Epithelial cell of proximal tubule (primary cell): ENCODE measurements at regions not wholly inside any gene's neighbourhood (a gene's known extent, or its start where the extent isn't known, plus 50 kb on each side); places are given as distances from the start of the nearest gene placed in this dataset.

Experiments
- DNase-seq: peaks from one replicate; pipeline ENCODE4 v3.0.0-alpha.2; 2011; ENCODE audit warnings: low read depth
- H3K4me3 ChIP-seq: 2 replicates; pipeline ENCODE4 v1.5.1; 2011; ENCODE audit warnings: low read depth, mild to moderate bottlenecking, low read length
- TF ChIP-seq, protein P1 (sequence below): conservative IDR thresholded peaks from 2 replicates; pipeline ENCODE4 v1.5.1; 2012; ENCODE audit warnings: low read depth, mild to moderate bottlenecking, low read length

DNA sequence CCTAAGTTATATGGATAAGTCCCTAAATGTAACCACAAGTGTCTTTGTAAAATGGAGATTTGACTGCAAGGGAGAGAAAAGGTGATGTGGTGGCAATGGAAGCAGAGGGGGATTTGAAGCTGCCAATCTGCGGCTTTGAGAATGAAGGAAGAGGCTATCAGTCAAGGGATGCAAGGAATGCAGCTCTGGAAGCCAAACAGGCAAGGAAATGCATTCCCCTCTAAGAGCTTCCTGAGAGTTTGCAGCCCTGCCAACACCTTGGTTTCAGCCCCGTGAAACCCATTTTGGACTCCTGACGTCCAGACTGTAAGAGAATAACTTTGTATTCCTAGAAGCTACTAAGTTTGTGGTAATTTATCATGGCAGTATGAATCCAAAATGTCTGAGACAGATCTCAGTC is 167.3 kb upstream of the MPHOSPH6 start:
- TF ChIP-seq, protein P1, sequence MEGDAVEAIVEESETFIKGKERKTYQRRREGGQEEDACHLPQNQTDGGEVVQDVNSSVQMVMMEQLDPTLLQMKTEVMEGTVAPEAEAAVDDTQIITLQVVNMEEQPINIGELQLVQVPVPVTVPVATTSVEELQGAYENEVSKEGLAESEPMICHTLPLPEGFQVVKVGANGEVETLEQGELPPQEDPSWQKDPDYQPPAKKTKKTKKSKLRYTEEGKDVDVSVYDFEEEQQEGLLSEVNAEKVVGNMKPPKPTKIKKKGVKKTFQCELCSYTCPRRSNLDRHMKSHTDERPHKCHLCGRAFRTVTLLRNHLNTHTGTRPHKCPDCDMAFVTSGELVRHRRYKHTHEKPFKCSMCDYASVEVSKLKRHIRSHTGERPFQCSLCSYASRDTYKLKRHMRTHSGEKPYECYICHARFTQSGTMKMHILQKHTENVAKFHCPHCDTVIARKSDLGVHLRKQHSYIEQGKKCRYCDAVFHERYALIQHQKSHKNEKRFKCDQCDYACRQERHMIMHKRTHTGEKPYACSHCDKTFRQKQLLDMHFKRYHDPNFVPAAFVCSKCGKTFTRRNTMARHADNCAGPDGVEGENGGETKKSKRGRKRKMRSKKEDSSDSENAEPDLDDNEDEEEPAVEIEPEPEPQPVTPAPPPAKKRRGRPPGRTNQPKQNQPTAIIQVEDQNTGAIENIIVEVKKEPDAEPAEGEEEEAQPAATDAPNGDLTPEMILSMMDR, result no peak
- H3K4me3 ChIP-seq, result no peak overlapping the region
- DNase-seq, result no peak

DNA sequence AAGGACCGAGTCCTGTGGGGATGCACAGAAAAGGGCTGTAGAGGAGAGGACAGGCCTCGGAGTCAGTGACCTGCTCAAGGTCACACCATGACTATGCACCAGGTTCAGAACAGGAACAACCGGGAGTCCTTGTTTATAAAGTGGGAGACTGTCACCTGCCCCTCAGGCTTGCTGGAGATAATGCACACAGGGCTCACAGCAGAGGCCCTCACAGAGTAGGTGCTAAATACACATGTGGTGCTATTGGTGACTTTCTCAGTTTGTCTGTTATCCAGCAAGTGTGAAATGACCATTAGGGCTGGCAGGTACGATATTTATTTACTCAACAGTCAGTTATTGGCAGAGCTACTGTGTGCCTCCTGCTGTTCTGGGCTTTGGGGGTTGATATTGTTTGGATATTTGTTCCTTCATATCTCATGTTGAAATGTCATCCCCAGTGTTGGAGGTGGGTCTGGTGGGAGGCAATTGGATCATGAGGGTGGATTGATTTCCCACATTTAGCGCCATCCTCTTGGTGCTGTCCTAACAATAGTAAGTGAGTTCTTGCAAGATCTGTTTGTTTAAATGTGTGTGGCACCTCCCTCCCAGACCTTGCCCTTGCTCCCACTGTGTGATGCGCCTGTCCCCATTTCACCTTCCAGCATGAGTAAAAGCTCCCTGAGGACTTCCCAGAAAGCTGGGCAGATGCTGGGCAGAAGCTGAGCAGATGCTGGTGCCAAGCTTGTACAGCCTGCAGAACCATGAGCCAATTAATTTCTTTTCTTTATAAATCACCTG is 162.1 kb upstream of the MPHOSPH6 start:
- TF ChIP-seq, protein P1, result no peak
- no peak for DNase-seq
- no peak overlapping the region for H3K4me3 ChIP-seq

DNA sequence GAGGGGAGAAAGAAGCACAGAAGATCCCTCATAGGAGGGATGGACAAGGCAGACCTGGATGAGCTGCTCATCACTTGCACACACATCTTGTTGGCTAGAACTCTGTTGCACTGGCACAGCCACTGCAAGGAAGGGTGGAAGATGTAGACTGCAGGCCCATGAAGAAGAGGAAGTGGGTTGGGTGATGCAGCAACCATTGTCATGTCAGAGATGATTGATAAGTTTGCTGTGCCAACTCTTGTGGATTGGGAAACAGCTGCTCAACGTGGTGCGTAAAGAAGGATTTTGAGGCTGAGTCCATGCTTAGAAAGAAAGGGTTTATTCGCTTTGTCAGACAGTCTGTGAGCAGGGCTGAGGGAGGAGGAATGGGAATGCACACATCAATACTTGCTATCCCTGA is 161.4 kb upstream of the MPHOSPH6 start:
- TF ChIP-seq, protein P1, result no peak
- no peak for DNase-seq

DNA sequence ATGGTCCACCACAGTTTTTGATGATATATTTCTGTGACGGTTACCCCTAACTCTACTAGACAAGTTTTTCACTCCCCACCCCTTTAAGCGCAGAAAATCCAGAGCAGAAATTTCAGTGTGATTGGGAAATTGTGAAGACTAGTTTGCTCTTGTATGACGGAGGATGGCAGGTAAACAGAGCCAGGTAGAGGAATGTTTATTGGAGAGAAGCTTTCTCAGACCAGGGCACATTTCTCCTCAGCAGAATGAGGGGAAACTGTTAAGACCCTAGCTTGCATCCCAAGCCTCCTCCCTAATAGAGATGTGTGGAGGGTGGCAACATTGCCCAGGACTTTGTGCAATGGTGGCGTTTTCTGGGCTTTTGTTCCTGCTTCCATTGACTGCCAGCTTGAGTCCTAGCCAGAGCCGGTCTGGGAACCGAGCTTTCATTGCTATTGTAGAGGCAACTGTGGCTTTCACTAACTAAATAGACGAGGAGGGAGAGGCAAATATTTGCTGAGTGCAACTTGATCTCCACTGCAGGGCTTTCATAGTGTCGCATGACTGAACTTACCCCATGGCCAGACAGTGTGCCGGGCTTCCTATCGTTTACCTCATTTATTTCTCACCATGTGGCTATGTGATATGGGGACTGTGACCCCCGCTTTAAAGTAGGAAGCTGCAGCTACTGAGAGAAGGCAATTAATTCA is 159.6 kb upstream of the MPHOSPH6 start:
- no peak for DNase-seq
- TF ChIP-seq, protein P1, result no peak

More for the DNA sequence above, 161.4 kb upstream of the MPHOSPH6 start:
- no peak overlapping the region for H3K4me3 ChIP-seq

DNA sequence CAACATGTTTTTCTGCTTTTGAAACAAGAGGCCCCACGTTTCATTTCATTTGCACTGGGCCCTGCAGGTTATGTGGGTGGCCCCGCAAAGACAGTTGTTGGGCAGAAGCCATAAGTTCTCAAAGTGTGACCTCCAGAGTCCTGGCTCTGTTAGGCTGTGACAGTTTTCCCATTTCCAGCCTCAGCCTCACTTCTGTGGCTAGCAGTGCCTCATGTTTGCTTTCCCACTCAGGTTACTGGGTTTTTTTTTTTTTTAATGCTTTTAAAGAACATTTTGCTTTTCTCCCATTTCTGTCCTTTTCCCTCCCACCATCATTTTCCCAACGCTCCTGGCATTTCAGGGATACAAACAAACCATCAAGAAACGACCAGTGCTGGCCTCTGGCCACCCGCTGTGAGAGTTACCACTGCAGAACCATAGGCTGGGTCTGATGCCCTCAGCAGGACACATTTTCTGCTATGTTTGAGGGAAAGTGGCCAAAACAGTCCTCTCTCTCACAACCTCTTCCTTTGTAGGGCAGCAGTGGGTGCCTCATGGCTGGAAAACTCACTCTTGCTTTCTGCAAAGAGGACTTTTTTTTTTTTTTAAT is 159.0 kb upstream of the MPHOSPH6 start:
- DNase-seq, result no peak
- H3K4me3 ChIP-seq, result no peak overlapping the region
- TF ChIP-seq, protein P1, result no peak

More for the DNA sequence above, 159.6 kb upstream of the MPHOSPH6 start:
- H3K4me3 ChIP-seq, result no peak overlapping the region

DNA sequence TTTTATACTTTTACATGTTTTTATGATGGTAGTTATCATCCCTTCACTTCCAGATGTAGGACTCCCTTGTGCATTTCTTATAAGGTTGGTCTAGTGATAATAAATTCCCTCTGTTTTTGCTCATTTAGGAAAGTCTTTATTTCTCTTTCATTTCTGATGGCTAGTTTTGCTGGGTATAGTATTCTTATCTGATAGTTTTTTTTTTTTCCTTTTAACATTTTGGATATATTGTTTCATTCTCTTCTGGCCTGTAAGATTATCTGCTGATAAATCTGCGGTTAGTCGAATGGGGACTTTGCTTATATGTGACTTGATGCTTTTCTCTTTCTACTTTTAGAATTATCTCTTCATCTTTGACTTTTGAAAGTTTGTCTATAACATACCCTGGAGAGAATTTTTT is 153.1 kb upstream of the MPHOSPH6 start:
- TF ChIP-seq, protein P1, result no peak
- no peak overlapping the region for H3K4me3 ChIP-seq
- no peak for DNase-seq
